HepG2 (cell line): ENCODE measurements at regions not wholly inside any gene's neighbourhood (a gene's known extent, or its start where the extent isn't known, plus 50 kb on each side); places are given as distances from the start of the nearest gene placed in this dataset.

Experiments used
- ATAC-seq: fragments of 200-7000 bp; cut with Tn5 transposase; 3 replicates; pipeline ENCODE4 v1.9.1; 2020; ENCODE audit warnings: mild to moderate bottlenecking, moderate library complexity
- BruUV-seq: library from RNA; stranded (reverse); fragments of 400-500 nt; replicated peaks from 2 replicates; lab custom pipeline; 2021; lab: Mats Ljungman, UMichigan
- CTCF ChIA-PET: fragments of 300-600 bp; formaldehyde crosslinking; extraction: SDS; loops from one replicate; lab custom pipeline; 2021; ENCODE audit warnings: low total read pairs, inconsistent platforms, low intra/inter-chr PET ratio; lab: Yijun Ruan, JAX
- POLR2A ChIA-PET: fragments of 350-600 bp; sonication (Branson Sonifier 250); formaldehyde crosslinking; loops from one replicate; lab custom pipeline; 2020; ENCODE audit warnings: antibody characterized with exemption, inconsistent platforms; lab: Yijun Ruan, JAX
- DNase-seq: peaks from one replicate; pipeline ENCODE4 v3.0.0-alpha.2; 2015; ENCODE audit warnings: low spot score
- FAIRE-seq: peaks from 3 replicates; lab custom pipeline; 2011; peaks lifted over from hg19 to GRCh38; lab: Jason Lieb, UNC
- H2AFZ ChIP-seq: one replicate; pipeline ENCODE4 v1.6.1; 2011; ENCODE audit warnings: low read length, inconsistent platforms
- H3K27ac ChIP-seq: fragments of 300-600 bp; 3 replicates; pipeline ENCODE4 v1.8.0; 2011; ENCODE audit warnings: mixed run types, mild to moderate bottlenecking, mixed read lengths, low read length, inconsistent platforms; ENCODE audit not compliant: insufficient read depth; ENCODE audit errors: extremely low read length
- H3K27me3 ChIP-seq, 2 experiments: fragments of 200-600 bp in 1 of 2; 2 replicates in 1 of 2; 3 replicates in 1 of 2; pipeline versions ENCODE4 v1.6.0 to v1.8.0; 2011; ENCODE audit warnings: low read length in 2 of 2, mild to moderate bottlenecking in 2 of 2, moderate library complexity in 2 of 2, inconsistent platforms in 1 of 2; ENCODE audit not compliant: insufficient read depth in 2 of 2, control insufficient read depth in 1 of 2
- H3K36me3 ChIP-seq, 2 experiments: fragments of 200-600 bp in 1 of 2; replicated peaks in 1 of 2; 2 replicates in 1 of 2; 3 replicates in 1 of 2; pipeline versions ENCODE4 v1.5.1 to v1.8.0; 2011; ENCODE audit warnings: low read length in 2 of 2, inconsistent platforms in 1 of 2; ENCODE audit not compliant: insufficient read depth in 2 of 2, control insufficient read depth in 1 of 2
- H3K4me1 ChIP-seq: 2 replicates; pipeline ENCODE4 v1.5.1; 2012; ENCODE audit warnings: low read length, inconsistent platforms; ENCODE audit not compliant: insufficient read depth
- H3K4me2 ChIP-seq: 2 replicates; pipeline ENCODE4 v1.6.0; 2011; ENCODE audit warnings: low read depth, low read length, inconsistent platforms
- H3K4me3 ChIP-seq, 3 experiments: fragments of 200-600 bp in 1 of 3; sonication (generic), shearing (Covaris generic) in 1 of 3; replicated peaks in 1 of 3; 2 replicates each; pipeline ENCODE4 v1.5.1; 2011 to 2016; ENCODE audit warnings: low read length in 3 of 3, inconsistent platforms in 2 of 3, low read depth in 2 of 3, mild to moderate bottlenecking in 2 of 3, control low read depth in 1 of 3, mixed read lengths in 1 of 3; ENCODE audit not compliant: insufficient read depth in 1 of 3
- H3K79me2 ChIP-seq: one replicate; pipeline ENCODE4 v1.6.1; 2011; ENCODE audit warnings: low read length, inconsistent platforms; ENCODE audit not compliant: insufficient read depth
- H3K9ac ChIP-seq: 2 replicates; pipeline ENCODE4 v1.6.0; 2011; ENCODE audit warnings: mild to moderate bottlenecking, low read depth, low read length, inconsistent platforms; ENCODE audit not compliant: insufficient read depth
- H3K9me3 ChIP-seq: 2 replicates; pipeline ENCODE4 v1.5.1; 2012; ENCODE audit warnings: mild to moderate bottlenecking, low read length
- H4K20me1 ChIP-seq: 2 replicates; pipeline ENCODE4 v1.6.0; 2011; ENCODE audit warnings: inconsistent platforms, mild to moderate bottlenecking, low read length, moderate library complexity; ENCODE audit not compliant: insufficient read depth
- ATF7 ChIP-seq, 2 experiments: fragments of 450-650 bp in 1 of 2; sonication (generic) in 1 of 2; formaldehyde crosslinking in 1 of 2; IDR thresholded peaks; 2 replicates each; pipeline versions ENCODE4 v1.4.0 to v1.6.1; 2016 to 2020; ENCODE audit warnings: antibody characterized with exemption in 1 of 2, mild to moderate bottlenecking in 1 of 2, missing genetic modification reagents in 1 of 2
- CENPX ChIP-seq: sonication (generic); formaldehyde crosslinking; IDR thresholded peaks from 2 replicates; pipeline ENCODE4 v1.9.0; 2021; ENCODE audit warnings: mild to moderate bottlenecking, missing genetic modification reagents, moderate library complexity
- GRHL1 ChIP-seq: sonication (generic); formaldehyde crosslinking; conservative IDR thresholded peaks from 2 replicates; pipeline ENCODE4 v1.8.0; 2022; ENCODE audit warnings: missing genetic modification reagents
- MNT ChIP-seq: fragments of 450-650 bp; IDR thresholded peaks from 2 replicates; pipeline ENCODE4 v1.6.1; 2016
- PITX1 ChIP-seq: sonication (generic); formaldehyde crosslinking; IDR thresholded peaks from 2 replicates; pipeline ENCODE4 v1.5.1; 2020; ENCODE audit warnings: mild to moderate bottlenecking, missing genetic modification reagents
- TEAD3 ChIP-seq: optimal IDR thresholded peaks from 2 replicates; pipeline ENCODE3; 2016; ENCODE audit warnings: borderline replicate concordance
- WGBS: methylation state at CpG from one replicate; pipeline ENCODE4 v1.1.6; 2017; ENCODE audit warnings: low lambda C conversion rate; 5-methylcytosine and 5-hydroxymethylcytosine counted together
- in situ Hi-C: cut with HindIII; loops from 2 replicates; pipeline ENCODE4 v1.10.0; 2017; ENCODE audit warnings: low pct_unique_long_range_greater_than_20kb; ENCODE audit not compliant: extremely low pct_ligation_motif_present
- intact Hi-C: fragments of 100-400 bp; cut with micrococcal nuclease; formaldehyde crosslinking; loops from one replicate; pipeline ENCODE4 v1.10.0; 2022; ENCODE audit not compliant: unreplicated experiment

- ChIA-PET CTCF (no interaction called here), POLR2A (no interaction called here)
- no peak overlapping the region for H2AFZ ChIP-seq
- no peaks in the 10 kb centered on the region for H3K9me3 ChIP-seq
- ATAC-seq (no peak), DNase-seq (no peak), FAIRE-seq (no peak)
- no peaks in the 10 kb centered on the region for H4K20me1 ChIP-seq
- no peaks in the 10 kb centered on the region for H3K4me1 ChIP-seq
- H3K4me2 ChIP-seq, result no peak overlapping the region
- H3K9ac ChIP-seq, result no peak overlapping the region
- no peaks in the 10 kb centered on the region for H3K79me2 ChIP-seq
- no peaks in the 10 kb centered on the region for H3K27me3 ChIP-seq
- no peak overlapping the region for H3K4me3 ChIP-seq
- H3K27ac ChIP-seq, result no peak overlapping the region
- TF ChIP-seq PITX1 (CRISPR knock-in tag), result no peak
- TF ChIP-seq TEAD3 (CRISPR knock-in tag), result no peak
- WGBS, result 4% methylated on average over 2 of the region's 3 CpGs
- in situ Hi-C loops, result no loop called here
- intact Hi-C loops, result no loop called here
- no peaks in the 10 kb centered on the region for H3K36me3 ChIP-seq
- BruUV-seq, result no TSS peak
Observed at GRCh38 chr9:89903141-89903475, 298.3 kb downstream of the GADD45G start.

- no TSS peak for BruUV-seq
- POLR2A ChIA-PET, result no interaction called here
- Histone ChIP-seq H3K4me3 (no peak overlapping the region), H2AFZ (no peak overlapping the region), H3K9ac (no peak overlapping the region), H3K9me3 (no peaks in the 10 kb centered on the region), H3K27ac (no peak overlapping the region), H3K79me2 (no peaks in the 10 kb centered on the region), H3K27me3 (no peaks in the 10 kb centered on the region), H3K4me1 (no peaks in the 10 kb centered on the region), H4K20me1 (no peaks in the 10 kb centered on the region), H3K36me3 (no peaks in the 10 kb centered on the region), H3K4me2 (no peak overlapping the region)
- DNase-seq (no peak), FAIRE-seq (no peak), ATAC-seq (no peak)
- CTCF ChIA-PET, result no interaction called here
- TF ChIP-seq MNT (peak; percentile 82), ATF7 (IDR thresholded peaks at IDR 0.05) (no peak), ATF7 (CRISPR knock-in tag; IDR thresholded peaks at IDR 0.05) (no peak), CENPX (CRISPR knock-in tag) (no peak), GRHL1 (CRISPR knock-in tag) (no peak)
- WGBS, result 0% methylated on average over 5 of the region's 5 CpGs
- intact Hi-C loops (no loop called here), in situ Hi-C loops (no loop called here)
Observed at GRCh38 chr9:89905606-89906338, 301.0 kb downstream of the GADD45G start.
